HG03460 (cell line): ENCODE measurements at regions not wholly inside any gene's neighbourhood (a gene's known extent, or its start where the extent isn't known, plus 50 kb on each side); places are given as distances from the start of the nearest gene placed in this dataset.
"Not testable (repeated sequence)": the region's sequence is repeated elsewhere in the genome, so short reads cannot be mapped to it uniquely, and the experiment has no call there.

ENCODE experiments used
- ATAC-seq: cut with Tn5 transposase; IDR thresholded peaks from one replicate; pipeline ENCODE4 v1.9.1; 2021; ENCODE audit not compliant: unreplicated experiment

- no peak for ATAC-seq
Observed at GRCh38 chr5:25764733-25765132, 1120.0 kb upstream of the CDH10 start.

GRCh38 chr5:25763781-25764180 lies 1119.0 kb upstream of the CDH10 start:
- no peak for ATAC-seq

GRCh38 chr5:25754895-25755294 lies 1110.1 kb upstream of the CDH10 start:
- no peak for ATAC-seq

GRCh38 chr5:25744908-25745307 lies 1100.1 kb upstream of the CDH10 start:
- ATAC-seq, result no peak

- no peak for ATAC-seq
Observed at GRCh38 chr5:25716680-25717079, 1071.9 kb upstream of the CDH10 start.

GRCh38 chr5:25713259-25713658 lies 1068.5 kb upstream of the CDH10 start:
- ATAC-seq, result peak; percentile 54

GRCh38 chr5:25707093-25707492 lies 1062.3 kb upstream of the CDH10 start:
- no peak for ATAC-seq

GRCh38 chr5:25701936-25702335 lies 1057.2 kb upstream of the CDH10 start:
- no peak for ATAC-seq

- ATAC-seq, result no peak
Observed at GRCh38 chr5:25694801-25695200, 1050.0 kb upstream of the CDH10 start.

GRCh38 chr5:25688156-25688555 lies 1043.4 kb upstream of the CDH10 start:
- peak; percentile 73 for ATAC-seq

- ATAC-seq, result no peak
Observed at GRCh38 chr5:25669645-25670401, 1025.0 kb upstream of the CDH10 start.

GRCh38 chr5:25662610-25663009 lies 1017.8 kb upstream of the CDH10 start:
- no peak for ATAC-seq

- not testable (repeated sequence) for ATAC-seq
Observed at GRCh38 chr5:25650316-25650715, 1005.5 kb upstream of the CDH10 start.

- no peak for ATAC-seq
Observed at GRCh38 chr5:25649628-25650265, 1005.0 kb upstream of the CDH10 start.

- ATAC-seq, result no peak
Observed at GRCh38 chr5:25646421-25647341, 1001.9 kb upstream of the CDH10 start.

- ATAC-seq, result no peak
Observed at GRCh38 chr5:25641124-25641523, 996.3 kb upstream of the CDH10 start.

- ATAC-seq, result no peak
Observed at GRCh38 chr5:25619273-25619672, 974.5 kb upstream of the CDH10 start.

GRCh38 chr5:25618821-25619220 lies 974.0 kb upstream of the CDH10 start:
- no peak for ATAC-seq

- ATAC-seq, result no peak
Observed at GRCh38 chr5:25614466-25614865, 969.7 kb upstream of the CDH10 start.

- ATAC-seq, result no peak
Observed at GRCh38 chr5:25604681-25605080, 959.9 kb upstream of the CDH10 start.

- no peak for ATAC-seq
Observed at GRCh38 chr5:25579111-25579510, 934.3 kb upstream of the CDH10 start.

GRCh38 chr5:25573691-25574090 lies 928.9 kb upstream of the CDH10 start:
- ATAC-seq, result no peak
